ENCODE measurements at regions not wholly inside any gene's neighbourhood (a gene's known extent, or its start where the extent isn't known, plus 50 kb on each side); places are given as distances from the start of the nearest gene placed in this dataset.
"Not testable (repeated sequence)": the region's sequence is repeated elsewhere in the genome, so short reads cannot be mapped to it uniquely, and the experiment has no call there.

- DNase-seq = no peak
- H3K4me3 Mint-ChIP-seq = no peak overlapping the region
- peaks cover 89% of the 10 kb centered on the region for H3K27me3 Mint-ChIP-seq
- peaks cover 5% of the 10 kb centered on the region for H3K9me3 Mint-ChIP-seq
- peaks cover 11% of the 10 kb centered on the region for H3K4me1 Mint-ChIP-seq
- POLR2A ChIA-PET = no interaction called here
- no peaks in the 10 kb centered on the region for H3K36me3 Mint-ChIP-seq
- H3K27ac Mint-ChIP-seq = no peak overlapping the region
- ATAC-seq (ENCODE audit: low read depth) = no peak
These were observed 69.0 kb upstream of the ZNF184 start for GRCh38 chr6:27541933-27542297.

- Mint-ChIP-seq H3K4me1 (peaks cover 11% of the 10 kb centered on the region), H3K9me3 (no peaks in the 10 kb centered on the region), H3K4me3 (no peak overlapping the region), H3K27ac (no peak overlapping the region), H3K36me3 (no peaks in the 10 kb centered on the region), H3K27me3 (peaks cover 87% of the 10 kb centered on the region)
- no peak for ATAC-seq (ENCODE audit: low read depth)
- no peak for DNase-seq
- POLR2A ChIA-PET = no interaction called here
These were observed 68.5 kb upstream of the ZNF184 start for GRCh38 chr6:27541212-27541932.

GRCh38 chr6:27539551-27539950 lies 66.6 kb upstream of the ZNF184 start:
- Mint-ChIP-seq H3K36me3 (no peaks in the 10 kb centered on the region), H3K27me3 (peaks cover 80% of the 10 kb centered on the region), H3K4me1 (no peaks in the 10 kb centered on the region), H3K4me3 (no peak overlapping the region), H3K9me3 (no peaks in the 10 kb centered on the region), H3K27ac (no peak overlapping the region)
- no peak for DNase-seq
- POLR2A ChIA-PET = no interaction called here
- no peak for ATAC-seq (ENCODE audit: low read depth)

- Mint-ChIP-seq H3K36me3 (no peaks in the 10 kb centered on the region), H3K4me3 (no peak overlapping the region), H3K4me1 (no peaks in the 10 kb centered on the region), H3K9me3 (no peaks in the 10 kb centered on the region), H3K27ac (no peak overlapping the region), H3K27me3 (peaks cover 47% of the 10 kb centered on the region)
- POLR2A ChIA-PET = interaction anchor here (0.5 kb wide), 1 partner anchor 80 kb away, joined by 3 read pairs; no protein-coding TSS in a partner anchor
- ATAC-seq (ENCODE audit: low read depth) = no peak
- no peak for DNase-seq
These were observed 60.1 kb upstream of the ZNF184 start for GRCh38 chr6:27532820-27533538.

GRCh38 chr6:27531772-27532459 lies 59.0 kb upstream of the ZNF184 start:
- POLR2A ChIA-PET = interaction anchor here (0.5 kb wide), 1 partner anchor 81 kb away, joined by 3 read pairs; no protein-coding TSS in a partner anchor
- Mint-ChIP-seq H3K36me3 (no peaks in the 10 kb centered on the region), H3K27ac (no peak overlapping the region), H3K27me3 (peaks cover 41% of the 10 kb centered on the region), H3K4me3 (no peak overlapping the region), H3K4me1 (no peaks in the 10 kb centered on the region), H3K9me3 (no peaks in the 10 kb centered on the region)
- no peak for ATAC-seq (ENCODE audit: low read depth)
- DNase-seq = no peak

GRCh38 chr6:27529796-27530195 lies 56.9 kb upstream of the ZNF184 start:
- H3K4me1 Mint-ChIP-seq; H3K4me3 Mint-ChIP-seq; DNase-seq; H3K36me3 Mint-ChIP-seq; H3K27ac Mint-ChIP-seq; POLR2A ChIA-PET; H3K9me3 Mint-ChIP-seq; ATAC-seq (ENCODE audit: low read depth): not testable (repeated sequence)
- H3K27me3 Mint-ChIP-seq = peaks cover 26% of the 10 kb centered on the region

- Mint-ChIP-seq H3K4me1 (peaks cover 1% of the 10 kb centered on the region), H3K9me3 (no peaks in the 10 kb centered on the region), H3K27me3 (peaks cover 28% of the 10 kb centered on the region), H3K4me3 (no peak overlapping the region), H3K27ac (no peak overlapping the region), H3K36me3 (no peaks in the 10 kb centered on the region)
- POLR2A ChIA-PET = no interaction called here
- no peak for ATAC-seq (ENCODE audit: low read depth)
- DNase-seq = no peak
These were observed 55.8 kb upstream of the ZNF184 start for GRCh38 chr6:27528714-27529113.

Data from activated naive CD8-positive, alpha-beta T cell treated with anti-CD3 and anti-CD28 coated beads, Interleukin-2, amount 10 ng/mL, durations not matched to agents 7 days and 5 days (primary cell).